ENCODE measurements at regions not wholly inside any gene's neighbourhood (a gene's known extent, or its start where the extent isn't known, plus 50 kb on each side); places are given as distances from the start of the nearest gene placed in this dataset.

DNA sequence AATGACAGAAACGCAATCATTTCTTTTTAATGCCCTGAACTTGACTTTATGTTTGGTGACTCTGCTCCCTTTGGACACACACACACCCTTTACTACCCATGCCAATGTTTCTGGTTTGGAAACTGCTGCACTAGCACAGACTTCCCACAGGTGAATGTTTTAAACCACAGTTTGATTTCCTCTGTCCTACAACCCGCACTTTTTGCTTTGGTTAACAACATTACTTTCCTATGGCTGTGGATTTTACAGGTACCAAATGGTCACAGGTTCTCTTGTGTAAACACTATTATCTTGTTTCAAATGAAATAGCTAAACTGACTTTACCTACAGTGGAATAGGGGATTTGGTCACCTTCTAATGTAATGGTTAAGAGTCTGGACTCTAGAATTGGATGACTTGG lies 51.5 kb upstream of the ZNF644 start:
- no peaks in the 10 kb centered on the region for H3K4me1 ChIP-seq (ENCODE audit: control insufficient read depth, insufficient read depth, low read length)
- no peaks in the 10 kb centered on the region for H4K20me1 ChIP-seq (ENCODE audit: control insufficient read depth, insufficient read depth)
- H3K27me3 ChIP-seq (replicated peaks in 1 of 2; ENCODE audit: control insufficient read depth in 2 of 2, insufficient read depth in 2 of 2, low read length in 1 of 2) = no peaks in the 10 kb centered on the region
- in situ Hi-C loops (cut with MboI) = no loop called here
- H3K36me3 ChIP-seq (ENCODE audit: control insufficient read depth in 2 of 2, insufficient read depth in 2 of 2, low read length in 1 of 2) = no peaks in the 10 kb centered on the region
- no peak overlapping the region for H2AFZ ChIP-seq (ENCODE audit: control insufficient read depth, low read depth, low read length)
- WGBS (ENCODE audit: insufficient coverage, insufficient replicate concordance, low lambda C conversion rate, missing lambda C conversion rate) = 33% methylated on average over 2 of the region's 2 CpGs
- no peak for TF ChIP-seq CBFB (IDR thresholded peaks at IDR 0.05; ENCODE audit: low read depth)
- TF ChIP-seq ZSCAN29 (IDR thresholded peaks at IDR 0.05) = no peak
- TF ChIP-seq EZH2 (IDR thresholded peaks at IDR 0.05; ENCODE audit: borderline replicate concordance, control insufficient read depth, low read depth, low read length) = no peak
- no peak for TF ChIP-seq POLR2AphosphoS2 (IDR thresholded peaks at IDR 0.05; ENCODE audit: low read depth, low read length)
- no peak for TF ChIP-seq HDGF (IDR thresholded peaks at IDR 0.05)
- TF ChIP-seq CREM (IDR thresholded peaks at IDR 0.05; ENCODE audit: low read depth) = no peak
- TF ChIP-seq, protein P1, sequence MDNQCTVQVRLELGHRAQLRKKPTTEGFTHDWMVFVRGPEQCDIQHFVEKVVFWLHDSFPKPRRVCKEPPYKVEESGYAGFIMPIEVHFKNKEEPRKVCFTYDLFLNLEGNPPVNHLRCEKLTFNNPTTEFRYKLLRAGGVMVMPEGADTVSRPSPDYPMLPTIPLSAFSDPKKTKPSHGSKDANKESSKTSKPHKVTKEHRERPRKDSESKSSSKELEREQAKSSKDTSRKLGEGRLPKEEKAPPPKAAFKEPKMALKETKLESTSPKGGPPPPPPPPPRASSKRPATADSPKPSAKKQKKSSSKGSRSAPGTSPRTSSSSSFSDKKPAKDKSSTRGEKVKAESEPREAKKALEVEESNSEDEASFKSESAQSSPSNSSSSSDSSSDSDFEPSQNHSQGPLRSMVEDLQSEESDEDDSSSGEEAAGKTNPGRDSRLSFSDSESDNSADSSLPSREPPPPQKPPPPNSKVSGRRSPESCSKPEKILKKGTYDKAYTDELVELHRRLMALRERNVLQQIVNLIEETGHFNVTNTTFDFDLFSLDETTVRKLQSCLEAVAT (IDR thresholded peaks at IDR 0.05) = no peak
- no peak for TF ChIP-seq RAD51 (IDR thresholded peaks at IDR 0.05)
- TF ChIP-seq, protein P2, sequence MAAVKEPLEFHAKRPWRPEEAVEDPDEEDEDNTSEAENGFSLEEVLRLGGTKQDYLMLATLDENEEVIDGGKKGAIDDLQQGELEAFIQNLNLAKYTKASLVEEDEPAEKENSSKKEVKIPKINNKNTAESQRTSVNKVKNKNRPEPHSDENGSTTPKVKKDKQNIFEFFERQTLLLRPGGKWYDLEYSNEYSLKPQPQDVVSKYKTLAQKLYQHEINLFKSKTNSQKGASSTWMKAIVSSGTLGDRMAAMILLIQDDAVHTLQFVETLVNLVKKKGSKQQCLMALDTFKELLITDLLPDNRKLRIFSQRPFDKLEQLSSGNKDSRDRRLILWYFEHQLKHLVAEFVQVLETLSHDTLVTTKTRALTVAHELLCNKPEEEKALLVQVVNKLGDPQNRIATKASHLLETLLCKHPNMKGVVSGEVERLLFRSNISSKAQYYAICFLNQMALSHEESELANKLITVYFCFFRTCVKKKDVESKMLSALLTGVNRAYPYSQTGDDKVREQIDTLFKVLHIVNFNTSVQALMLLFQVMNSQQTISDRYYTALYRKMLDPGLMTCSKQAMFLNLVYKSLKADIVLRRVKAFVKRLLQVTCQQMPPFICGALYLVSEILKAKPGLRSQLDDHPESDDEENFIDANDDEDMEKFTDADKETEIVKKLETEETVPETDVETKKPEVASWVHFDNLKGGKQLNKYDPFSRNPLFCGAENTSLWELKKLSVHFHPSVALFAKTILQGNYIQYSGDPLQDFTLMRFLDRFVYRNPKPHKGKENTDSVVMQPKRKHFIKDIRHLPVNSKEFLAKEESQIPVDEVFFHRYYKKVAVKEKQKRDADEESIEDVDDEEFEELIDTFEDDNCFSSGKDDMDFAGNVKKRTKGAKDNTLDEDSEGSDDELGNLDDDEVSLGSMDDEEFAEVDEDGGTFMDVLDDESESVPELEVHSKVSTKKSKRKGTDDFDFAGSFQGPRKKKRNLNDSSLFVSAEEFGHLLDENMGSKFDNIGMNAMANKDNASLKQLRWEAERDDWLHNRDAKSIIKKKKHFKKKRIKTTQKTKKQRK (IDR thresholded peaks at IDR 0.05; ENCODE audit: low read depth, low read length) = no peak
- no peak for TF ChIP-seq MTA3 (IDR thresholded peaks at IDR 0.05; ENCODE audit: borderline replicate concordance, low read length)
- TF ChIP-seq SMAD5 (IDR thresholded peaks at IDR 0.05; ENCODE audit: low read depth) = no peak
- no peak for TF ChIP-seq NRF1 (conservative IDR thresholded peaks at IDR 0.05; ENCODE audit: low read depth, low read length)
- H3K9ac ChIP-seq (ENCODE audit: control insufficient read depth, insufficient read depth, low read length) = no peak overlapping the region
- no peaks in the 10 kb centered on the region; the same call in 2 of the 3 replicates for H3K9me3 ChIP-seq (replicated peaks; ENCODE audit: control insufficient read depth, insufficient read depth, low read length)
- no peak overlapping the region for H3K4me2 ChIP-seq (ENCODE audit: control insufficient read depth, insufficient read depth)
- SMC1A ChIA-PET (ENCODE audit: uncharacterized antibody, unreplicated experiment) = interaction anchor here (1.7 kb wide), 1 partner anchor 13 kb away, joined by 8 read pairs; no protein-coding TSS in a partner anchor
- BruUV-seq (replicated peaks) = no TSS peak
- no peak for DNase-seq (ENCODE audit: low read depth, low spot score)
- CTCF ChIA-PET = no interaction called here
- no peaks in the 10 kb centered on the region for H3K79me2 ChIP-seq (ENCODE audit: control insufficient read depth, insufficient read depth, low read length)
- H3K4me3 ChIP-seq = no peak overlapping the region
- no peak overlapping the region for H3K27ac ChIP-seq (ENCODE audit: control insufficient read depth, insufficient read depth)
- no peak for ATAC-seq
- FAIRE-seq = no peak
- RAD21 ChIA-PET (ENCODE audit: unreplicated experiment) = no interaction called here
- POLR2A ChIA-PET = no interaction called here
- intact Hi-C loops (cut with micrococcal nuclease; ENCODE audit: unreplicated experiment) = no loop called here
